Peyer's patch (tissue), 4 donors: ENCODE measurements at regions not wholly inside any gene's neighbourhood (a gene's known extent, or its start where the extent isn't known, plus 50 kb on each side); places are given as distances from the start of the nearest gene placed in this dataset.

Source experiments
- DNase-seq, 3 donors: peaks; one replicate each; pipeline ENCODE4 v3.0.0-alpha.2; 2017 to 2019
- H3K27ac ChIP-seq, 4 donors: fragments of 200-600 bp; sonication (generic); one replicate each; pipeline ENCODE4 v1.5.1; 2016 to 2019
- H3K27me3 ChIP-seq, 2 donors: fragments of 200-600 bp; sonication (generic); one replicate each; pipeline ENCODE4 v1.5.1; 2019
- H3K36me3 ChIP-seq, 3 donors: fragments of 200-600 bp; sonication (generic); one replicate each; pipeline ENCODE4 v1.5.1; 2016 to 2019
- H3K4me1 ChIP-seq, 4 donors: fragments of 200-600 bp; sonication (generic); one replicate each; pipeline ENCODE4 v1.5.1; 2016 to 2019
- H3K4me3 ChIP-seq, 4 donors: fragments of 200-600 bp; sonication (generic); 1 replicate in 3 of 4; 2 replicates in 1 of 4; pipeline ENCODE4 v1.5.1; 2016 to 2019; ENCODE audit warnings: mild to moderate bottlenecking in 1 of 4
- H3K9me3 ChIP-seq, 4 donors: fragments of 200-600 bp; sonication (generic); one replicate each; pipeline ENCODE4 v1.5.1; 2016 to 2019; ENCODE audit warnings: mild to moderate bottlenecking in 1 of 4
- CTCF ChIP-seq, 6 experiments: fragments of 450-650 bp in 4 of 6; fragments of 200-600 bp in 2 of 6; sonication (generic) in 1 of 6; IDR thresholded peaks; one replicate each; pipeline ENCODE4 v1.5.1; 2017 to 2019; ENCODE audit warnings: antibody characterized with exemption in 6 of 6, mild to moderate bottlenecking in 3 of 6, moderate library complexity in 1 of 6
- POLR2A ChIP-seq, 2 donors: fragments of 450-650 bp; IDR thresholded peaks; one replicate each; pipeline ENCODE4 v1.5.1; 2017; ENCODE audit warnings: antibody characterized with exemption in 2 of 2, mild to moderate bottlenecking in 2 of 2, moderate library complexity in 2 of 2

GRCh38 chr13:90427322-90428272 lies 919.9 kb upstream of the MIR17HG start:
- H3K4me1 ChIP-seq, result no peaks in the 10 kb centered on the region
- no peak overlapping the region for H3K27ac ChIP-seq
- H3K4me3 ChIP-seq, result no peak overlapping the region
- H3K9me3 ChIP-seq, result no peaks in the 10 kb centered on the region
- H3K36me3 ChIP-seq, result no peaks in the 10 kb centered on the region
- TF ChIP-seq POLR2A (IDR thresholded peaks at IDR 0.05) (no peak), CTCF (IDR thresholded peaks at IDR 0.05) (no peak)
- no peaks in the 10 kb centered on the region for H3K27me3 ChIP-seq
- DNase-seq, result no peak

GRCh38 chr13:90428522-90429210 lies 918.8 kb upstream of the MIR17HG start:
- Histone ChIP-seq H3K27ac (no peak overlapping the region), H3K4me1 (no peaks in the 10 kb centered on the region), H3K4me3 (no peak overlapping the region), H3K9me3 (no peaks in the 10 kb centered on the region), H3K27me3 (no peaks in the 10 kb centered on the region), H3K36me3 (no peaks in the 10 kb centered on the region)
- TF ChIP-seq POLR2A (IDR thresholded peaks at IDR 0.05) (no peak), CTCF (IDR thresholded peaks at IDR 0.05) (no peak)
- no peak for DNase-seq

DNA sequence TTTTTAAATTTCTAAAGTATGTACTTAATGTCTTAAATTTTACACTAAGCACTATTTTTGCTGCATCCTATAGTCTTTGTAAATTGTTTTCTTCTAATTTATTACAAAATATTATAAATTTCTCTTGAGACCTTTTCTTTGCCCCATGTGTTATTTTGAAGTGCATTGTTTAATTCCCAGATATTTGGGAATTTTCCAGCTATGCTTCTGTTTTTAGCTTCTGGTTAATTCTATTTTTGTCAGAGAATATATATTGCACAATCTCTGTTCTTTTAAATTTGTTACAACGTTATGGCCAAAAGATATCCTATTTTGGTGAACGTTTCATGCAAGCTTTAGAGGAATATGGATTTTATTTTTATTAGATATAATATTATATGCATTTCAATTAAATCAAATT lies 917.4 kb upstream of the MIR17HG start:
- H3K27ac ChIP-seq, result no peak overlapping the region
- no peaks in the 10 kb centered on the region for H3K36me3 ChIP-seq
- no peaks in the 10 kb centered on the region for H3K4me1 ChIP-seq
- H3K9me3 ChIP-seq, result no peaks in the 10 kb centered on the region
- TF ChIP-seq CTCF (IDR thresholded peaks at IDR 0.05) (no peak), POLR2A (IDR thresholded peaks at IDR 0.05) (no peak)
- H3K4me3 ChIP-seq, result no peak overlapping the region
- no peaks in the 10 kb centered on the region for H3K27me3 ChIP-seq
- no peak for DNase-seq

- H3K4me1 ChIP-seq, result no peaks in the 10 kb centered on the region
- no peak for DNase-seq
- TF ChIP-seq CTCF (IDR thresholded peaks at IDR 0.05), result no peak
- no peak for TF ChIP-seq POLR2A (IDR thresholded peaks at IDR 0.05)
- no peak overlapping the region for H3K27ac ChIP-seq
- H3K36me3 ChIP-seq, result no peaks in the 10 kb centered on the region
- no peaks in the 10 kb centered on the region for H3K9me3 ChIP-seq
- H3K4me3 ChIP-seq, result no peak overlapping the region
- H3K27me3 ChIP-seq, result no peaks in the 10 kb centered on the region
Measured at GRCh38 chr13:90436697-90437096, 910.8 kb upstream of the MIR17HG start.

DNA sequence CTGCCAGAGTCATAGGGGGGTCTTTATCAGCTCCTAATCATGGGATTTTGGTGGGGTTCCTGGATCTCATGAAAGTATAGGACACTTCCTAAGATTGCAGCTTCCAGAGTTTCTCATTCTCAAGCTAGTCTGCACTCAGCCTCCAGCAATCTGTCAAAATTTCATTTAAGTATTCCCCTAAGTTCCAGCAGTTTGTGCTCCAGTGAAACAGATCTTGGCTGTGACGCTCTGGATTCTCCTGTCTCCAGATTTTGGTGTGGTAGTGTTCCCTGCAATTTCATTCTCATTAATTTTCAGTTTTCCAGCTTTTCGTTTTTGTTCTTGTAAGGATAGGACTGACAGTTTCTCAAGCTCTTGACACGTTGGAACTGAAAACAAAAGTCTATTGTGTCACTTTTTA lies 908.9 kb upstream of the MIR17HG start:
- no peak overlapping the region for H3K27ac ChIP-seq
- no peak overlapping the region for H3K4me3 ChIP-seq
- no peaks in the 10 kb centered on the region for H3K36me3 ChIP-seq
- no peak for TF ChIP-seq CTCF (IDR thresholded peaks at IDR 0.05)
- TF ChIP-seq POLR2A (IDR thresholded peaks at IDR 0.05), result no peak
- H3K4me1 ChIP-seq, result no peaks in the 10 kb centered on the region
- H3K9me3 ChIP-seq, result no peaks in the 10 kb centered on the region
- no peaks in the 10 kb centered on the region for H3K27me3 ChIP-seq
- DNase-seq, result no peak
